NB4 (cell line): ENCODE measurements at regions not wholly inside any gene's neighbourhood (a gene's known extent, or its start where the extent isn't known, plus 50 kb on each side); places are given as distances from the start of the nearest gene placed in this dataset.

ENCODE experiments used
- DNase-seq: peaks from one replicate; pipeline ENCODE4 v3.0.0; 2010; ENCODE audit warnings: low read depth
- H3K4me3 ChIP-seq: one replicate; pipeline ENCODE4 v1.5.1; 2011; ENCODE audit warnings: mild to moderate bottlenecking, low read depth, low read length, moderate library complexity
- CTCF ChIP-seq: IDR thresholded peaks from one replicate; pipeline ENCODE4 v1.5.1; 2012; ENCODE audit warnings: low read depth, low read length
- MAX ChIP-seq: IDR thresholded peaks from 2 replicates; pipeline ENCODE4 v1.6.1; 2011; ENCODE audit warnings: low read depth, low read length
- MYC ChIP-seq: IDR thresholded peaks from 2 replicates; pipeline ENCODE4 v1.6.1; 2011; ENCODE audit warnings: low read depth, low read length
- POLR2A ChIP-seq: IDR thresholded peaks from 2 replicates; pipeline ENCODE4 v1.6.1; 2011; ENCODE audit warnings: mild to moderate bottlenecking; ENCODE audit not compliant: insufficient read length; ENCODE audit errors: extremely low read depth

- H3K4me3 ChIP-seq, result no peak overlapping the region
- no peak for TF ChIP-seq MYC
- no peak for TF ChIP-seq CTCF
- no peak for TF ChIP-seq MAX
- TF ChIP-seq POLR2A, result no peak
- no peak for DNase-seq
These were observed 561.6 kb downstream of the TAF11L14 start for GRCh38 chr5:18195910-18196309.

GRCh38 chr5:18197734-18198133 is 563.5 kb downstream of the TAF11L14 start:
- TF ChIP-seq POLR2A (no peak), MAX (no peak), MYC (no peak), CTCF (no peak)
- no peak for DNase-seq
- H3K4me3 ChIP-seq, result no peak overlapping the region

- no peak for TF ChIP-seq POLR2A
- no peak for TF ChIP-seq MAX
- no peak for TF ChIP-seq MYC
- no peak for TF ChIP-seq CTCF
- DNase-seq, result no peak
- no peak overlapping the region for H3K4me3 ChIP-seq
These were observed 567.9 kb downstream of the TAF11L14 start for GRCh38 chr5:18202164-18202563.

GRCh38 chr5:18203296-18203695 is 569.0 kb downstream of the TAF11L14 start:
- H3K4me3 ChIP-seq, result no peak overlapping the region
- TF ChIP-seq POLR2A, result no peak
- no peak for TF ChIP-seq MYC
- TF ChIP-seq CTCF, result no peak
- no peak for TF ChIP-seq MAX
- no peak for DNase-seq

GRCh38 chr5:18213666-18214065 is 579.4 kb downstream of the TAF11L14 start:
- no peak for DNase-seq
- H3K4me3 ChIP-seq, result no peak overlapping the region
- TF ChIP-seq MYC, result no peak
- no peak for TF ChIP-seq CTCF
- no peak for TF ChIP-seq MAX
- TF ChIP-seq POLR2A, result no peak

GRCh38 chr5:18216016-18216415 is 581.8 kb downstream of the TAF11L14 start:
- DNase-seq, result no peak
- no peak for TF ChIP-seq MYC
- TF ChIP-seq CTCF, result no peak
- TF ChIP-seq POLR2A, result no peak
- TF ChIP-seq MAX, result no peak
- H3K4me3 ChIP-seq, result no peak overlapping the region
